Neuronal stem cell (in vitro differentiated cells): ENCODE measurements at regions not wholly inside any gene's neighbourhood (a gene's known extent, or its start where the extent isn't known, plus 50 kb on each side); places are given as distances from the start of the nearest gene placed in this dataset.
"Not testable (repeated sequence)": the region's sequence is repeated elsewhere in the genome, so short reads cannot be mapped to it uniquely, and the experiment has no call there.

ENCODE experiments used
- DNase-seq: peaks from one replicate; pipeline ENCODE4 v3.0.0-alpha.2; 2013; ENCODE audit warnings: low spot score
- H2AFZ ChIP-seq: one replicate; pipeline ENCODE4 v1.6.1; 2013; ENCODE audit warnings: mild to moderate bottlenecking, low read length, inconsistent platforms
- H2AK5ac ChIP-seq: 2 replicates; pipeline ENCODE4 v1.6.1; 2013; ENCODE audit warnings: low read depth, mild to moderate bottlenecking, inconsistent platforms, low read length, moderate library complexity, mixed read lengths
- H2BK120ac ChIP-seq: 2 replicates; pipeline ENCODE4 v1.6.1; 2013; ENCODE audit warnings: low read depth, mild to moderate bottlenecking, inconsistent platforms, low read length, moderate library complexity, mixed read lengths
- H2BK12ac ChIP-seq: one replicate; pipeline ENCODE4 v1.6.1; 2013; ENCODE audit warnings: low read length, inconsistent platforms
- H2BK15ac ChIP-seq: 2 replicates; pipeline ENCODE4 v1.6.1; 2013; ENCODE audit warnings: mild to moderate bottlenecking, low read length, inconsistent platforms, mixed read lengths
- H2BK5ac ChIP-seq: one replicate; pipeline ENCODE4 v1.6.1; 2013; ENCODE audit warnings: inconsistent platforms, mild to moderate bottlenecking, low read length, moderate library complexity
- H3K14ac ChIP-seq: one replicate; pipeline ENCODE4 v1.6.1; 2013; ENCODE audit warnings: low read length, inconsistent platforms
- H3K18ac ChIP-seq: 2 replicates; pipeline ENCODE4 v1.6.1; 2013; ENCODE audit warnings: low read length, inconsistent platforms
- H3K23ac ChIP-seq: 2 replicates; pipeline ENCODE4 v1.6.1; 2013; ENCODE audit warnings: low read depth, mild to moderate bottlenecking, mixed read lengths, low read length, inconsistent platforms; ENCODE audit not compliant: poor library complexity
- H3K27ac ChIP-seq: replicated peaks from 3 replicates; pipeline ENCODE4 v1.5.1; 2013; ENCODE audit warnings: low read length, inconsistent platforms
- H3K27me3 ChIP-seq, 3 experiments: 2 replicates each; pipeline ENCODE4 v1.6.1; 2013; ENCODE audit warnings: low read length in 3 of 3, mild to moderate bottlenecking in 2 of 3, inconsistent platforms in 1 of 3, low read depth in 1 of 3, mixed read lengths in 1 of 3, moderate library complexity in 1 of 3; ENCODE audit not compliant: control insufficient read depth in 3 of 3, insufficient read depth in 3 of 3
- H3K36me3 ChIP-seq, 2 donors: replicated peaks in 1 of 2; 2 replicates each; pipeline ENCODE4 v1.6.1; 2013; ENCODE audit warnings: low read length in 2 of 2; ENCODE audit not compliant: control insufficient read depth in 2 of 2, insufficient read depth in 2 of 2
- H3K4ac ChIP-seq: 2 replicates; pipeline ENCODE4 v1.6.1; 2013; ENCODE audit warnings: inconsistent platforms, mild to moderate bottlenecking, low read length, moderate library complexity
- H3K4me1 ChIP-seq, 2 donors: 1 replicate in 1 of 2; 2 replicates in 1 of 2; pipeline ENCODE4 v1.6.1; 2013; ENCODE audit warnings: low read length in 2 of 2, low read depth in 1 of 2; ENCODE audit not compliant: control insufficient read depth in 2 of 2, insufficient read depth in 1 of 2
- H3K4me2 ChIP-seq: one replicate; pipeline ENCODE4 v1.6.1; 2013; ENCODE audit warnings: mild to moderate bottlenecking, low read length, inconsistent platforms; ENCODE audit not compliant: insufficient read depth, poor library complexity, severe bottlenecking
- H3K4me3 ChIP-seq, 2 donors: 2 replicates each; pipeline ENCODE4 v1.5.1; 2013; ENCODE audit warnings: low read length in 2 of 2, mild to moderate bottlenecking in 2 of 2, inconsistent platforms in 1 of 2, moderate library complexity in 1 of 2
- H3K79me1 ChIP-seq: one replicate; pipeline ENCODE4 v1.6.1; 2013; ENCODE audit warnings: low read depth, mild to moderate bottlenecking, inconsistent platforms, low read length, moderate library complexity
- H3K9ac ChIP-seq: one replicate; pipeline ENCODE4 v1.6.1; 2013; ENCODE audit warnings: mild to moderate bottlenecking, low read depth, low read length, inconsistent platforms; ENCODE audit not compliant: poor library complexity
- H3K9me3 ChIP-seq, 2 donors: replicated peaks in 1 of 2; 2 replicates each; pipeline versions ENCODE3 to v1.6.1; 2013; ENCODE audit warnings: low read length in 2 of 2, mild to moderate bottlenecking in 2 of 2, inconsistent platforms in 1 of 2, low read depth in 1 of 2, mixed read lengths in 1 of 2, moderate library complexity in 1 of 2; ENCODE audit not compliant: control insufficient read depth in 2 of 2, insufficient read depth in 1 of 2
- H4K8ac ChIP-seq: one replicate; pipeline ENCODE4 v1.6.1; 2013; ENCODE audit warnings: low read depth, mild to moderate bottlenecking, inconsistent platforms, low read length, moderate library complexity
- H4K91ac ChIP-seq: one replicate; pipeline ENCODE4 v1.6.1; 2013; ENCODE audit warnings: low read length, low read depth, mild to moderate bottlenecking, inconsistent platforms; ENCODE audit not compliant: poor library complexity
- WGBS, 2 donors: extraction: QIAGEN DNeasy Blood & Tissue Kit; methylation state at CpG; one replicate each; pipeline ENCODE4 v1.1.7; 2013; ENCODE audit warnings: missing lambda C conversion rate in 2 of 2, mixed read lengths in 1 of 2; ENCODE audit not compliant: insufficient read length in 2 of 2, insufficient replicate concordance in 1 of 2; ENCODE audit errors: extremely low coverage in 2 of 2; 5-methylcytosine and 5-hydroxymethylcytosine counted together

DNA sequence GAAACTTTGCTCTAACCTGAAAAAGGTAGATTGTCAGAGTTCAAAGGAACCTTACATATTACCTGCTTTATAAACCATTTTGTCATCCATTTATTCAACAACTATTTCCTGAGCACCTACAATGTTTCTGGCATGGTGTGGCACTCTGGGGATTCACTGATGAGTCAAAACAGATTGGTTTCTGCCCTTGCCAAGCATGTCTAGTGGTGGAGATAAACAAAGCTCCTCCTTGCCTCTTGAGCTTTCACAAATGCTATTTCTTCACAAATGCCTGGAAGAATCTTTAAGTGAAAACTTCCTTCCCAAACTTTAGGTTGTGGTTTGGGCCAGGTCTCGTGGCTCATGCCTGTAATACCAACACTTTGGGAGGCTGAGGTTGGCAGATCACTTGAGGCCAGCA lies 85.1 kb upstream of the RELN start:
- Histone ChIP-seq H3K23ac (no peak overlapping the region), H2BK15ac (no peak overlapping the region), H3K4me2 (no peak overlapping the region), H3K79me1 (no peaks in the 10 kb centered on the region), H3K4me3 (no peak overlapping the region), H2AK5ac (no peak overlapping the region), H3K27ac (no peak overlapping the region), H3K36me3 (no peaks in the 10 kb centered on the region), H4K91ac (no peak overlapping the region), H3K18ac (no peak overlapping the region), H2AFZ (no peak overlapping the region), H2BK12ac (no peak overlapping the region), H3K9me3 (no peaks in the 10 kb centered on the region), H3K9ac (no peak overlapping the region), H3K4me1 (no peaks in the 10 kb centered on the region), H2BK120ac (no peak overlapping the region), H3K14ac (no peak overlapping the region), H3K4ac (no peak overlapping the region), H2BK5ac (no peak overlapping the region), H4K8ac (no peak overlapping the region), H3K27me3 (no peaks in the 10 kb centered on the region)
- no CpG with 5 or more reads among the region's 1 CpG for WGBS, 2 donors
- no peak for DNase-seq

DNA sequence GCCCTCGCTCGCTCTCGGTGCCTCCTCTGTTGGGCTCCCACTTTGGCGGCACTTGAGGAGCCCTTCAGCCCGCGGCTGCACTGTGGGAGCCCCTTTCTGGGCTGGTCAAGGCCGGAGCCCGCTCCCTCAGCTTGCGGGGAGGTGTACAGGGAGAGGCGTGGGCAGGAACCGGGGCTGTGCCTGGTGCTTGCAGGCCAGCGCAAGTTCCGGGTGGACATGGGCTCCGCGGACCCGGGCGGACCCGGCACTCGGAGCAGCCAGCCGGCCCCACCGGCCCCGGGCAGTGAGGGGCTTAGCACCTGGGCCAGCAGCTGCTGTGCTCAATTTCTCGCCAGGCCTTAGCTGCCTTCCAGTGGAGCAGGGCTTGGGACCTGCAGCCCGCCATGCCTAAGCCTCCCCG lies 82.2 kb upstream of the RELN start:
- not testable (repeated sequence) for H3K4me3 ChIP-seq, H3K4ac ChIP-seq, H3K79me1 ChIP-seq, H2BK120ac ChIP-seq, H3K9ac ChIP-seq, H3K27me3 ChIP-seq, H3K4me2 ChIP-seq, H2AK5ac ChIP-seq, H3K18ac ChIP-seq, H2BK12ac ChIP-seq, H3K9me3 ChIP-seq, H3K36me3 ChIP-seq, H2BK15ac ChIP-seq, H3K27ac ChIP-seq, H3K14ac ChIP-seq, DNase-seq, H2BK5ac ChIP-seq, H3K23ac ChIP-seq, H4K91ac ChIP-seq, H3K4me1 ChIP-seq, H2AFZ ChIP-seq
- H4K8ac ChIP-seq = peak overlapping the region; percentile 43
- WGBS, 2 donors = no CpG with 5 or more reads among the region's 25 CpGs

DNA sequence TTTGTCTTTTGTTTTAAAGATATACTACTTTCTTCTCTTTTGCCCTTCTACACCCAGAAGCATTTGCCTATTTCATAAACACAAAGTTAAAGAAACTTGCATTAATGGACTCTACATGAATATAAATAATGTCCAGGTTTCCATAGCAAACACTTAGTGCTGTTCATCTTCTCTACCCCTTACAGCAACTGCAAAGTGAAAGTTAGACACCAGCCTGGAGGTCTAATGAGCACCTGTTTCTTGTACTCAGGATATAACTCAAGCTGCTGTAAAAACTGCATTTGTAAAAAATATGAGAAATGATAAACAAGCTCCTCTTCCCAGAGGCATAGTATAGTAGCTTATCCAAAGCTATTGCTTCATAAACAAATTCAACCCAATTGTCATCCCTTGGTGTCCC lies 76.0 kb upstream of the RELN start:
- Histone ChIP-seq H3K9ac (no peak overlapping the region), H2BK15ac (no peak overlapping the region), H2BK5ac (no peak overlapping the region), H4K8ac (no peak overlapping the region), H3K36me3 (no peaks in the 10 kb centered on the region), H3K27me3 (no peaks in the 10 kb centered on the region), H3K4me3 (no peak overlapping the region), H3K4ac (no peak overlapping the region), H3K18ac (no peak overlapping the region), H3K4me2 (no peak overlapping the region), H2AK5ac (no peak overlapping the region), H4K91ac (no peak overlapping the region), H3K4me1 (no peaks in the 10 kb centered on the region), H3K9me3 (no peaks in the 10 kb centered on the region), H3K27ac (no peak overlapping the region), H2BK12ac (no peak overlapping the region), H3K23ac (no peak overlapping the region), H3K14ac (no peak overlapping the region), H2BK120ac (no peak overlapping the region), H2AFZ (no peak overlapping the region), H3K79me1 (no peaks in the 10 kb centered on the region)
- no peak for DNase-seq

DNA sequence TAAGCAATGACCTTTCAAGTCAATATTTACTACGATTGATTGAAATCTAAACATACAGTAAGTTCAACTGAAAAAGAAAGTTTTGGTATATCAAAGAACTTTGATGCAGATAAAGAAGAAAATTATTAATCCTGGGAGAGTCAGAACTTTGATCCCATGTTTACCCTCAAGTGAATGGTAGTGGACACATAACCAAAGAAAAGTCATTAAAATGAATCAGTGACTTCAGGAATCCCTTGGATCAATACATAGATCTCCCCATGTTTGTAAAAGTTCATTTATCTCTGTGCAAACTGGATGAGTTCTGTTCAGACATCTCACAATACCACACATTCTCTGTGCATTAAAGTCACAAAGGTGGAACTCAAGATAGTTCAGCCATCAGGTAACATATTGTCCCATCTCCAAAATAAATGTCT lies 75.5 kb upstream of the RELN start:
- Histone ChIP-seq H3K27ac (no peak overlapping the region), H3K23ac (no peak overlapping the region), H3K27me3 (no peaks in the 10 kb centered on the region), H3K4ac (no peak overlapping the region), H3K4me3 (no peak overlapping the region), H4K8ac (no peak overlapping the region), H2BK120ac (no peak overlapping the region), H2BK5ac (no peak overlapping the region), H3K4me2 (no peak overlapping the region), H3K14ac (no peak overlapping the region), H3K9me3 (no peaks in the 10 kb centered on the region), H3K79me1 (no peaks in the 10 kb centered on the region), H2BK15ac (no peak overlapping the region), H2BK12ac (no peak overlapping the region), H3K18ac (no peak overlapping the region), H3K9ac (no peak overlapping the region), H2AK5ac (no peak overlapping the region), H4K91ac (no peak overlapping the region), H2AFZ (no peak overlapping the region), H3K36me3 (no peaks in the 10 kb centered on the region), H3K4me1 (no peaks in the 10 kb centered on the region)
- no peak for DNase-seq
- no CpG with 5 or more reads among the region's 1 CpG for WGBS, 2 donors
